Activated gamma-delta T cell treated with Interleukin-2 at 50 U/mL for 16 hours (primary cell): ENCODE measurements at regions not wholly inside any gene's neighbourhood (a gene's known extent, or its start where the extent isn't known, plus 50 kb on each side); places are given as distances from the start of the nearest gene placed in this dataset.
"Not testable (repeated sequence)": the region's sequence is repeated elsewhere in the genome, so short reads cannot be mapped to it uniquely, and the experiment has no call there.

Source experiments
- DNase-seq: peaks from one replicate; pipeline ENCODE4 v3.0.0-alpha.2; 2020

- no peak for DNase-seq
These were observed 789.1 kb downstream of the TMEM121 start for GRCh38 chr14:106315436-106315835.

GRCh38 chr14:106317593-106317992, 791.2 kb downstream of the TMEM121 start:
- no peak for DNase-seq

- DNase-seq: peak; percentile 41
These were observed 792.3 kb downstream of the TMEM121 start for GRCh38 chr14:106318700-106319099.

GRCh38 chr14:106323970-106324369, 797.6 kb downstream of the TMEM121 start:
- not testable (repeated sequence) for DNase-seq

DNA sequence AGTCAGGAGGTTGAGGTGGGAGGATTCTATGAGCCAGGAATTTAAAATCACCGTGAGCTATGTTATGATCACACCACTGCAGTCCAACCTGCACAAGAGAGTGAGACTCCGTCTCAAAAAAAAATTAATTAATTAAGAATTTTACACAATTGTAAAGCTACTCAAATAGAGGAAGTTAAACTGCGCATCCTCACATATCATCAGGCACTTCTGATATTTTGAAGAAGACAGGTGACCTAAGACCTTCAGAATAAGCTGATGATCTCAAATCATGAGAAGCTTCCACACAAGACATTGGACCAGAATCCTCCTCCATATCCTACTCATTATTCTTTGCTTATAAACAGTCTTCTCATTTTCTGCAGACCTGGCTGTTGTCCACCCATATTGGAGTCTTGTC, 800.9 kb downstream of the TMEM121 start:
- no peak for DNase-seq

DNA sequence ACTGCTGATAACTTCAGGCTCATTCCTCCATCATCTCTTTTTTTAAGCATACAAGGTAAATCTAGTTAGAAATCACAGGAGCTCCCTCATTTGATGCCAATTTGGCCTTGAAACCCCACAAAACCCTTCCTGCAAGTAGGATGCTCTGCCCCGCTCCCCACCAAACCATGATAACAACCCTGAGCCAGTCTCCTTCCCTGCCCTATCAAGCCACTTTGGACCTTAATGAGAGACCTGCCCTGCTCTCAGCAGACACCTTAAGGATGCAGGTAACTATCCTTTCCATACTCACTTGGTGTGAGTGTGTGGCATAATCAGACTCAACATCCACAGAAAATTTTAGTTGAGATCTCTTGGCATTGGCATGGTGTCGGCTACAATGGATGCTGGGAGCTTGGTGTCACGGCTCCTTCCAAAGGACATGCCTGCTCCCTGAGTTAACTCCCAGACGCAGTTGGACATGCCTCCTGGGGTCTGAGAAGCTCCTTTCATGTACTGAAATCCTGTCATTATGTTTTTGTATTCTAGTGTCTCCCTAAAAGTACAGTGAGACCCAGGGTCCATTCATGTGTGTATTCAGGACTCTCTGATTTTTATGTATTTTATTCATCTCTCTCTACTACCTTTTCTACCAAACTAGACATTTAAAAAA, 801.4 kb downstream of the TMEM121 start:
- not testable (repeated sequence) for DNase-seq

DNA sequence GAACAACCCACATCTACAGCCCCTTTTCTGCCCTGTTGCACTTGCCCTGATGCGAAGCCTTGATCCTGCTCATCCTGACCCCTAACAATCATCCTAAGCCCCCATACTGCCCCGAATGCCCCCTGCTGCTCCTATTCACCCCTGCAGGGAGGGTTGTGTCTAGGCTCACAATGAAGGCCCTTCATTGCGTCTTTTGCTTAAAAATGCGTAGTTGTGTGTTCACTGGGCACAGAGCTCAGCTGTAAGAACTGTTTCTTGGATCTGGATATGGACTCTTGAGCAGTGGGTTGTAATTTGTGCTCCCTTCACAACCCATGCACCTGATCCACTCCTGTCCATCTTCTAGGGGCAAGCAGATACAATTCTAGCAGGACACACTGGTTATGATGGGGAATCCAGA, 802.9 kb downstream of the TMEM121 start:
- not testable (repeated sequence) for DNase-seq

GRCh38 chr14:106329987-106330774, 803.8 kb downstream of the TMEM121 start:
- not testable (repeated sequence) for DNase-seq

- DNase-seq: peak; percentile 73
These were observed 808.2 kb downstream of the TMEM121 start for GRCh38 chr14:106334428-106335109.

DNA sequence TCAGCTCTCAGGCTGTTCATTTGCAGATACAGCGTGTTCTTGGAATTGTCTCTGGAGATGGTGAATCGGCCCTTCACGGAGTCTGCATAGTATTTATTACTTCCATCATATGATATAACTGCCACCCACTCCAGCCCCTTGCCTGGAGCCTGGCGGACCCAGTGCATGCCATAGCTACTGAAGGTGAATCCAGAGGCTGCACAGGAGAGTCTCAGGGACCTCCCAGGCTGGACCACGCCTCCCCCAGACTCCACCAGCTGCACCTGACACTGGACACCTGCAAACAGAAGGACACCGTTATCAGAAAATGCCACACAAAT, 808.7 kb downstream of the TMEM121 start:
- DNase-seq: not testable (repeated sequence)

GRCh38 chr14:106338775-106339174, 812.4 kb downstream of the TMEM121 start:
- not testable (repeated sequence) for DNase-seq

DNA sequence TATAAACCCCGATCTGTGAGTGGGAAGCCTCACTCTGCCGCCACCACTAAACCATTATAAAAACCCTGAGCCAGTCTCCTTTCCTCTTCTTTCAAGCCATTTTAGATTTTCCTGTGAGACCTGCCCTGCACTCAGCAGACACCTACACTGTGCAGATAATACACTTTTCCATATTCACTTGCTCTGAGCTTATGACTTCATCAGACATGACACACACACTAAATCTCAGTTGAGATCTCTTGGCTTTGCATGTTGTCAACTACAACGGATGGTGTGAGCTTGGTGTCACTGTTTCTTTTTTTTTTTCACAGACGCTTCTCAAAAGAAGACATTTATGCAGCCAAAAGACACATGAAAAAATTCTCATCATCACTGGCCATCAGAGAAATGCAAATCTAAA, 814.3 kb downstream of the TMEM121 start:
- not testable (repeated sequence) for DNase-seq

DNA sequence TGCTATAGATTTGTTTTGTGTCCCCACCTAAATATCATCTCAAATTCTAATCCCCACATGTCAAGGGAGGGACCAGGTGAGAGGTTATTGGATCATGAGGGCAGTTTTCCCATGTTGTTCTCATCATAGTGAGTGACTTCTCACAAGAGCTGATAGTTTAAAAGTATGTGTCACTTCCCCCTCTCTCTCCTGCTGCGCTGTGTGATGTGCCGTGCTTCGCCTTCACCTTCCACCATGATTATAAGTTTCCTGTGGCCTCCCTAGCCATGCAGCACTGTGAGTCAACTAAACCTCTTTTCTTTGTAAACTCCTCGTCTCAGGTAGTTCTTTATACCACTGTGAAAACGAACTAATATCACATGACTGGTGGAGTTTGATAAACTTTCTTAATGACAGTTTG, 814.8 kb downstream of the TMEM121 start:
- DNase-seq: not testable (repeated sequence)

DNA sequence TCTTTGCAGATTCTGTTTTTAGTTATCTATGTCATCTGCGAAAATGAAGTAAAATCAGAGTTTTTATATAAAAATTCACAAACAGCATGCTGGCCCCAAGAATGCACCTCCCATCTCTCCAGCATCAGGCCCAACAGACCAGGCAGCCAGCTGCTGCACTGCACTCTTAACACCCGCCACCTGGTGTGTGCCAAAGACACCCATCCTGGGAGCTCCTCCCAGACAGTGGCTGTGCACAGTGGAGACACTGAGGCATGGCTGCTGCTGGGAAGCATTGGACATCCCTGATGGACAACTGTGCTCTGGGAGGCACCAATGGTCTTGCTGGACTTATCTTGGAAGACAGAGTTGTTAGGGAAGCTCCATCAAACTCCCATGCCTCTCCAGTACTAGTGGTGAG, 817.2 kb downstream of the TMEM121 start:
- no peak for DNase-seq

GRCh38 chr14:106344065-106344614, 817.8 kb downstream of the TMEM121 start:
- not testable (repeated sequence) for DNase-seq

DNA sequence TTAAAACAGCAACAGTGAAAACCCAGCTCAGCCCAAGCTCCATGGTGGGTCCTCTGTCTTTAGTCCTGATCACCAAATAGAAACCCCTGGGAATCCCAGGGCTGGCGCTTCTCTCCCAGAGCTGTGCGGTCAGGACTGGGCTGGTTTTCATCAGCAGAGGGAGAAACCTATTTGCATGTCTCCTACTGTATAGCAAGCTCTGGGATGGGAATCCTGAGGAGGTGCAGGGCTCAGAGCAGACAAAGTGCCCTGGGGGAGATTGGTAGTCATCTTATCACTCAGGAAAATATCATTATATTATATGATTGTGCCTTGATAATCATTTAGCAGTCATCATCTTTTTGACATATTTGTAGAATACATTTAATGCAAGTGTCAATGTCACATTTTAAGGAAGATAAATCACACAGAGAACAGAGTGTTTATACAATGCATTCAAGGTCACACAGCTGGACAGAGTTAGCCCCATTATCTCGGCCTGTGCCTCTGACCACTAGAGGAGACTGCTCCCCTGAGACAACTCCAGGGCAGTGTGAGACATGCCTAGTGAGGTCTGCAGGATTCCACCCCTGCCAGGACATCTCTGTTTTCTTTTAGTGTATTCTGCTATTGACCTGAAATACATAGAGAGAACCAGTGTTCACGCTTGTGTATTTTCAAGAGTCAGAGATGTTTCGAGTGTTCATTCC, 818.6 kb downstream of the TMEM121 start:
- not testable (repeated sequence) for DNase-seq

- DNase-seq: no peak
These were observed 819.7 kb downstream of the TMEM121 start for GRCh38 chr14:106346084-106346483.

- no peak for DNase-seq
These were observed 820.3 kb downstream of the TMEM121 start for GRCh38 chr14:106346534-106347290.

DNA sequence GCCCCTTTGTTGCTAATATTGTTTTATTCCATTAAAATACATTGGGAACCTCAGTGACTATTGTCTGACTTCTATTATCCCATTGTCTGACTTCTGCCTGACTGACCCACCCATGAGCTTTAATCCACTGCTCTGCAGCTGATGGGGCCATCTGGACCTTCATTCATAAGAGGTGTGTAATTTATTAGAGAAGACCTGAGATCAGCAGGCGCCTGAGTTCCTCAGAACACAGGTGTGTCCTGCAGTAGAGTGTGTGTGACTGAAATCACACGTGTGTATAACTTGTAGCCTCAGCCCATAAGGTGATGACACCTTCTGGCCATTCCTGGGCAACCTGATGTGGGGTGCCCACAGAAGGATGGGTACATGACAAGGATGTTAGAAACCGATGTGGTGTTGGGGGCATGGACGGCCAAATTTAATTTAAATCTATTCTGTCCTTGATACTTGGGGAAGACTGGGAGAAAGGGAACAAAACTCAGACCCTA, 821.0 kb downstream of the TMEM121 start:
- DNase-seq: no peak

- no peak for DNase-seq
These were observed 821.7 kb downstream of the TMEM121 start for GRCh38 chr14:106347890-106348755.
